ENCODE measurements at regions not wholly inside any gene's neighbourhood (a gene's known extent, or its start where the extent isn't known, plus 50 kb on each side); places are given as distances from the start of the nearest gene placed in this dataset.

GRCh38 chr5:67454957-67455561 lies 258.5 kb upstream of the CD180 start:
- no peaks in the 10 kb centered on the region for H3K27me3 ChIP-seq (ENCODE audit: control insufficient read depth, insufficient read depth)
- H3K4me3 ChIP-seq (ENCODE audit: low read length): no peak overlapping the region
- ATAC-seq: no peak
- no peak for DNase-seq
- intact Hi-C loops (cut with DNase I): no loop called here
- no peaks in the 10 kb centered on the region for H3K4me1 ChIP-seq (ENCODE audit: control insufficient read depth, insufficient read depth, low read length)
- no peaks in the 10 kb centered on the region for H3K9me3 ChIP-seq (ENCODE audit: control insufficient read depth, low read length)
- 99% methylated on average over 1 of the region's 1 CpG for WGBS
- H3K27ac ChIP-seq (ENCODE audit: low read length): no peak overlapping the region

GRCh38 chr5:67453111-67453905 lies 256.7 kb upstream of the CD180 start:
- DNase-seq (no peak), ATAC-seq (no peak)
- Histone ChIP-seq H3K4me1 (ENCODE audit: control insufficient read depth, insufficient read depth, low read length) (no peaks in the 10 kb centered on the region), H3K4me3 (ENCODE audit: low read length) (no peak overlapping the region), H3K27ac (ENCODE audit: low read length) (no peak overlapping the region), H3K9me3 (ENCODE audit: control insufficient read depth, low read length) (no peaks in the 10 kb centered on the region), H3K27me3 (ENCODE audit: control insufficient read depth, insufficient read depth) (no peaks in the 10 kb centered on the region)
- 91% methylated on average over 4 of the region's 4 CpGs for WGBS
- intact Hi-C loops (cut with DNase I): no loop called here

GRCh38 chr5:67451640-67452279 lies 255.2 kb upstream of the CD180 start:
- Histone ChIP-seq H3K4me3 (ENCODE audit: low read length) (no peak overlapping the region), H3K4me1 (ENCODE audit: control insufficient read depth, insufficient read depth, low read length) (no peaks in the 10 kb centered on the region), H3K27ac (ENCODE audit: low read length) (no peak overlapping the region), H3K27me3 (ENCODE audit: control insufficient read depth, insufficient read depth) (no peaks in the 10 kb centered on the region), H3K9me3 (ENCODE audit: control insufficient read depth, low read length) (no peaks in the 10 kb centered on the region)
- intact Hi-C loops (cut with DNase I): no loop called here
- no peak for DNase-seq
- 85% methylated on average over 3 of the region's 3 CpGs for WGBS
- no peak for ATAC-seq

GRCh38 chr5:67447732-67448131 lies 251.1 kb upstream of the CD180 start:
- Histone ChIP-seq H3K4me1 (ENCODE audit: control insufficient read depth, insufficient read depth, low read length) (no peaks in the 10 kb centered on the region), H3K27me3 (ENCODE audit: control insufficient read depth, insufficient read depth) (no peaks in the 10 kb centered on the region), H3K9me3 (ENCODE audit: control insufficient read depth, low read length) (no peaks in the 10 kb centered on the region), H3K27ac (ENCODE audit: low read length) (no peak overlapping the region), H3K4me3 (ENCODE audit: low read length) (no peak overlapping the region)
- ATAC-seq (no peak), DNase-seq (no peak)
- intact Hi-C loops (cut with DNase I): no loop called here

GRCh38 chr5:67437905-67438845 lies 241.6 kb upstream of the CD180 start:
- H3K4me1 ChIP-seq (ENCODE audit: control insufficient read depth, insufficient read depth, low read length): peaks cover 1% of the 10 kb centered on the region
- no peaks in the 10 kb centered on the region for H3K9me3 ChIP-seq (ENCODE audit: control insufficient read depth, low read length)
- intact Hi-C loops (cut with DNase I): no loop called here
- WGBS: 55% methylated on average over 6 of the region's 6 CpGs
- H3K4me3 ChIP-seq (ENCODE audit: low read length): no peak overlapping the region
- no peaks in the 10 kb centered on the region for H3K27me3 ChIP-seq (ENCODE audit: control insufficient read depth, insufficient read depth)
- H3K27ac ChIP-seq (ENCODE audit: low read length): no peak overlapping the region
- DNase-seq: no peak
- no peak for ATAC-seq

- no peak overlapping the region for H3K4me3 ChIP-seq (ENCODE audit: low read length)
- ATAC-seq (no peak), DNase-seq (no peak)
- H3K27ac ChIP-seq (ENCODE audit: low read length): no peak overlapping the region
- peaks cover 1% of the 10 kb centered on the region for H3K4me1 ChIP-seq (ENCODE audit: control insufficient read depth, insufficient read depth, low read length)
- 80% methylated on average over 2 of the region's 2 CpGs for WGBS
- H3K27me3 ChIP-seq (ENCODE audit: control insufficient read depth, insufficient read depth): no peaks in the 10 kb centered on the region
- H3K9me3 ChIP-seq (ENCODE audit: control insufficient read depth, low read length): no peaks in the 10 kb centered on the region
- intact Hi-C loops (cut with DNase I): no loop called here
Measured at GRCh38 chr5:67435032-67435431, 238.4 kb upstream of the CD180 start.

GRCh38 chr5:67434466-67434865 lies 237.9 kb upstream of the CD180 start:
- no peak for ATAC-seq
- Histone ChIP-seq H3K27me3 (ENCODE audit: control insufficient read depth, insufficient read depth) (no peaks in the 10 kb centered on the region), H3K27ac (ENCODE audit: low read length) (no peak overlapping the region), H3K4me1 (ENCODE audit: control insufficient read depth, insufficient read depth, low read length) (peaks cover 1% of the 10 kb centered on the region), H3K4me3 (ENCODE audit: low read length) (no peak overlapping the region), H3K9me3 (ENCODE audit: control insufficient read depth, low read length) (no peaks in the 10 kb centered on the region)
- WGBS: 44% methylated on average over 4 of the region's 4 CpGs
- intact Hi-C loops (cut with DNase I): no loop called here
- no peak for DNase-seq

- H3K4me3 ChIP-seq (ENCODE audit: low read length): no peak overlapping the region
- intact Hi-C loops (cut with DNase I): no loop called here
- 88% methylated on average over 3 of the region's 3 CpGs for WGBS
- H3K27me3 ChIP-seq (ENCODE audit: control insufficient read depth, insufficient read depth): no peaks in the 10 kb centered on the region
- H3K4me1 ChIP-seq (ENCODE audit: control insufficient read depth, insufficient read depth, low read length): no peaks in the 10 kb centered on the region
- H3K9me3 ChIP-seq (ENCODE audit: control insufficient read depth, low read length): no peaks in the 10 kb centered on the region
- ATAC-seq: no peak
- peak in 1 of 3 donors; percentile 22 for DNase-seq
- no peak overlapping the region for H3K27ac ChIP-seq (ENCODE audit: low read length)
Measured at GRCh38 chr5:67432606-67433005, 236.0 kb upstream of the CD180 start.

- H3K4me3 ChIP-seq (ENCODE audit: low read length): no peak overlapping the region
- no peak for ATAC-seq
- no peaks in the 10 kb centered on the region for H3K27me3 ChIP-seq (ENCODE audit: control insufficient read depth, insufficient read depth)
- H3K9me3 ChIP-seq (ENCODE audit: control insufficient read depth, low read length): no peaks in the 10 kb centered on the region
- no peak for DNase-seq
- H3K27ac ChIP-seq (ENCODE audit: low read length): no peak overlapping the region
- no peaks in the 10 kb centered on the region for H3K4me1 ChIP-seq (ENCODE audit: control insufficient read depth, insufficient read depth, low read length)
- intact Hi-C loops (cut with DNase I): no loop called here
- WGBS: 76% methylated on average over 4 of the region's 4 CpGs
Measured at GRCh38 chr5:67431191-67431590, 234.6 kb upstream of the CD180 start.

- DNase-seq: no peak
- 96% methylated on average over 4 of the region's 4 CpGs for WGBS
- H3K27ac ChIP-seq (ENCODE audit: low read length): no peak overlapping the region
- no peak for ATAC-seq
- H3K4me1 ChIP-seq (ENCODE audit: control insufficient read depth, insufficient read depth, low read length): no peaks in the 10 kb centered on the region
- no peaks in the 10 kb centered on the region for H3K27me3 ChIP-seq (ENCODE audit: control insufficient read depth, insufficient read depth)
- intact Hi-C loops (cut with DNase I): no loop called here
- H3K9me3 ChIP-seq (ENCODE audit: control insufficient read depth, low read length): no peaks in the 10 kb centered on the region
- no peak overlapping the region for H3K4me3 ChIP-seq (ENCODE audit: low read length)
Measured at GRCh38 chr5:67427850-67428298, 231.3 kb upstream of the CD180 start.

All from right cardiac atrium (tissue), 5 donors.